B cell (primary cell): ENCODE measurements at regions not wholly inside any gene's neighbourhood (a gene's known extent, or its start where the extent isn't known, plus 50 kb on each side); places are given as distances from the start of the nearest gene placed in this dataset.

ENCODE experiments used
- CTCF ChIP-seq: fragments of 200-600 bp; IDR thresholded peaks from one replicate; pipeline ENCODE4 v1.8.0; 2022; ENCODE audit warnings: antibody characterized with exemption, mild to moderate bottlenecking
- EZH2 ChIP-seq: IDR thresholded peaks from 2 replicates; pipeline ENCODE4 v1.6.1; 2012; ENCODE audit warnings: borderline replicate concordance, low read depth, mild to moderate bottlenecking, moderate library complexity, low read length; ENCODE audit not compliant: insufficient read depth, poor library complexity, severe bottlenecking

- TF ChIP-seq CTCF (no peak), EZH2 (no peak)
Measured at GRCh38 chr9:115686069-115686468, 467.5 kb upstream of the PAPPA start.
